ENCODE measurements at regions not wholly inside any gene's neighbourhood (a gene's known extent, or its start where the extent isn't known, plus 50 kb on each side); places are given as distances from the start of the nearest gene placed in this dataset.

DNA sequence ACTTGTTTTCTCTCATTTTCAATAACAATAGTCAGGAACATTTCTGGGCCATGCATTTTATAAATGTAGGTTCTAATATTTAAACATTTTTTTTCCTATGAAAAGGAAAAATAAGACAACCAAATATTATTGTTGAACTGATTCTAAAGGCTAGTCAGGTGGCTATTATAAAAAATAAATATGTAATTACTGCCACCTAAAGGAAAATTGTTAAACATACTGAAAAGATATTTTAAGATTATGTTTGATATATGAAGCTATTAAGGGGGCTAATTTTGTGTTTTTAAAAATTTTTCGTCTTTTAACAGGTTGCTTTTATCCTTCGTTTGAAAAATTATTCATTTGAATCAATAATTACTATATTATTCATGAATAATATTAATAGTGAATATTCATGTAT is 62.2 kb upstream of the FDX1 start:
- Mint-ChIP-seq H3K4me3 (no peak overlapping the region), H3K36me3 (ENCODE audit: low read depth) (no peaks in the 10 kb centered on the region), H3K4me1 (peaks cover 12% of the 10 kb centered on the region), H3K9me3 (no peaks in the 10 kb centered on the region), H3K27me3 (ENCODE audit: insufficient read depth, low read depth, poor library complexity) (peaks cover 2% of the 10 kb centered on the region), H3K27ac (no peak overlapping the region)
- Histone ChIP-seq H3K27me3 (ENCODE audit: insufficient read depth) (no peaks in the 10 kb centered on the region), H3K27ac (ENCODE audit: low read depth) (no peak overlapping the region), H3K4me2 (no peak overlapping the region), H3K36me3 (ENCODE audit: insufficient read depth) (no peaks in the 10 kb centered on the region), H2AFZ (no peak overlapping the region), H3F3A (replicated peaks; ENCODE audit: low read depth) (no peaks in the 10 kb centered on the region), H3K4me3 (no peak overlapping the region), H4K20me1 (replicated peaks; ENCODE audit: insufficient read depth) (no peaks in the 10 kb centered on the region), H3K9me2 (ENCODE audit: insufficient read depth) (no peaks in the 10 kb centered on the region), H3K4me1 (ENCODE audit: insufficient read depth) (peaks cover 12% of the 10 kb centered on the region), H3K79me2 (replicated peaks; ENCODE audit: insufficient read depth) (no peaks in the 10 kb centered on the region)
- no peak for TF ChIP-seq ZNF114 (CRISPR knock-in tag; IDR thresholded peaks at IDR 0.05)
- no peak for TF ChIP-seq JUNB (IDR thresholded peaks at IDR 0.05; ENCODE audit: unreplicated experiment)
- TF ChIP-seq POLR2AphosphoS5 (IDR thresholded peaks at IDR 0.05; ENCODE audit: low read depth), result no peak
- TF ChIP-seq STAT1 (IDR thresholded peaks at IDR 0.05; ENCODE audit: unreplicated experiment), result no peak
- no peak for TF ChIP-seq ZNF331 (CRISPR knock-in tag; IDR thresholded peaks at IDR 0.05; ENCODE audit: low read depth)
- TF ChIP-seq, protein P1, sequence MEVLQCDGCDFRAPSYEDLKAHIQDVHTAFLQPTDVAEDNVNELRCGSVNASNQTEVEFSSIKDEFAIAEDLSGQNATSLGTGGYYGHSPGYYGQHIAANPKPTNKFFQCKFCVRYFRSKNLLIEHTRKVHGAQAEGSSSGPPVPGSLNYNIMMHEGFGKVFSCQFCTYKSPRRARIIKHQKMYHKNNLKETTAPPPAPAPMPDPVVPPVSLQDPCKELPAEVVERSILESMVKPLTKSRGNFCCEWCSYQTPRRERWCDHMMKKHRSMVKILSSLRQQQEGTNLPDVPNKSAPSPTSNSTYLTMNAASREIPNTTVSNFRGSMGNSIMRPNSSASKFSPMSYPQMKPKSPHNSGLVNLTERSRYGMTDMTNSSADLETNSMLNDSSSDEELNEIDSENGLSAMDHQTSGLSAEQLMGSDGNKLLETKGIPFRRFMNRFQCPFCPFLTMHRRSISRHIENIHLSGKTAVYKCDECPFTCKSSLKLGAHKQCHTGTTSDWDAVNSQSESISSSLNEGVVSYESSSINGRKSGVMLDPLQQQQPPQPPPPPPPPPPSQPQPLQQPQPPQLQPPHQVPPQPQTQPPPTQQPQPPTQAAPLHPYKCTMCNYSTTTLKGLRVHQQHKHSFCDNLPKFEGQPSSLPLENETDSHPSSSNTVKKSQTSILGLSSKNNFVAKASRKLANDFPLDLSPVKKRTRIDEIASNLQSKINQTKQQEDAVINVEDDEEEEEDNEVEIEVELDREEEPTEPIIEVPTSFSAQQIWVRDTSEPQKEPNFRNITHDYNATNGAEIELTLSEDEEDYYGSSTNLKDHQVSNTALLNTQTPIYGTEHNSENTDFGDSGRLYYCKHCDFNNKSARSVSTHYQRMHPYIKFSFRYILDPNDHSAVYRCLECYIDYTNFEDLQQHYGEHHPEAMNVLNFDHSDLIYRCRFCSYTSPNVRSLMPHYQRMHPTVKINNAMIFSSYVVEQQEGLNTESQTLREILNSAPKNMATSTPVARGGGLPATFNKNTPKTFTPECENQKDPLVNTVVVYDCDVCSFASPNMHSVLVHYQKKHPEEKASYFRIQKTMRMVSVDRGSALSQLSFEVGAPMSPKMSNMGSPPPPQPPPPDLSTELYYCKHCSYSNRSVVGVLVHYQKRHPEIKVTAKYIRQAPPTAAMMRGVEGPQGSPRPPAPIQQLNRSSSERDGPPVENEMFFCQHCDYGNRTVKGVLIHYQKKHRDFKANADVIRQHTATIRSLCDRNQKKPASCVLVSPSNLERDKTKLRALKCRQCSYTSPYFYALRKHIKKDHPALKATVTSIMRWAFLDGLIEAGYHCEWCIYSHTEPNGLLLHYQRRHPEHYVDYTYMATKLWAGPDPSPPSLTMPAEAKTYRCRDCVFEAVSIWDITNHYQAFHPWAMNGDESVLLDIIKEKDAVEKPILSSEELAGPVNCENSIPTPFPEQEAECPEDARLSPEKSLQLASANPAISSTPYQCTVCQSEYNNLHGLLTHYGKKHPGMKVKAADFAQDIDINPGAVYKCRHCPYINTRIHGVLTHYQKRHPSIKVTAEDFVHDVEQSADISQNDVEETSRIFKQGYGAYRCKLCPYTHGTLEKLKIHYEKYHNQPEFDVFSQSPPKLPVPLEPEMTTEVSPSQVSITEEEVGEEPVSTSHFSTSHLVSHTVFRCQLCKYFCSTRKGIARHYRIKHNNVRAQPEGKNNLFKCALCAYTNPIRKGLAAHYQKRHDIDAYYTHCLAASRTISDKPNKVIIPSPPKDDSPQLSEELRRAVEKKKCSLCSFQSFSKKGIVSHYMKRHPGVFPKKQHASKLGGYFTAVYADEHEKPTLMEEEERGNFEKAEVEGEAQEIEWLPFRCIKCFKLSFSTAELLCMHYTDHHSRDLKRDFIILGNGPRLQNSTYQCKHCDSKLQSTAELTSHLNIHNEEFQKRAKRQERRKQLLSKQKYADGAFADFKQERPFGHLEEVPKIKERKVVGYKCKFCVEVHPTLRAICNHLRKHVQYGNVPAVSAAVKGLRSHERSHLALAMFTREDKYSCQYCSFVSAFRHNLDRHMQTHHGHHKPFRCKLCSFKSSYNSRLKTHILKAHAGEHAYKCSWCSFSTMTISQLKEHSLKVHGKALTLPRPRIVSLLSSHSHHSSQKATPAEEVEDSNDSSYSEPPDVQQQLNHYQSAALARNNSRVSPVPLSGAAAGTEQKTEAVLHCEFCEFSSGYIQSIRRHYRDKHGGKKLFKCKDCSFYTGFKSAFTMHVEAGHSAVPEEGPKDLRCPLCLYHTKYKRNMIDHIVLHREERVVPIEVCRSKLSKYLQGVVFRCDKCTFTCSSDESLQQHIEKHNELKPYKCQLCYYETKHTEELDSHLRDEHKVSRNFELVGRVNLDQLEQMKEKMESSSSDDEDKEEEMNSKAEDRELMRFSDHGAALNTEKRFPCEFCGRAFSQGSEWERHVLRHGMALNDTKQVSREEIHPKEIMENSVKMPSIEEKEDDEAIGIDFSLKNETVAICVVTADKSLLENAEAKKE (CRISPR knock-in tag; IDR thresholded peaks at IDR 0.05), result no peak
- TF ChIP-seq CREB1 (CRISPR knock-in tag; IDR thresholded peaks at IDR 0.05; ENCODE audit: low read depth), result no peak
- no peak for TF ChIP-seq NANOG (IDR thresholded peaks at IDR 0.05; ENCODE audit: borderline replicate concordance)
- no peak for TF ChIP-seq EZH2 (IDR thresholded peaks at IDR 0.05; ENCODE audit: low read depth, unreplicated experiment)
- TF ChIP-seq, protein P2, sequence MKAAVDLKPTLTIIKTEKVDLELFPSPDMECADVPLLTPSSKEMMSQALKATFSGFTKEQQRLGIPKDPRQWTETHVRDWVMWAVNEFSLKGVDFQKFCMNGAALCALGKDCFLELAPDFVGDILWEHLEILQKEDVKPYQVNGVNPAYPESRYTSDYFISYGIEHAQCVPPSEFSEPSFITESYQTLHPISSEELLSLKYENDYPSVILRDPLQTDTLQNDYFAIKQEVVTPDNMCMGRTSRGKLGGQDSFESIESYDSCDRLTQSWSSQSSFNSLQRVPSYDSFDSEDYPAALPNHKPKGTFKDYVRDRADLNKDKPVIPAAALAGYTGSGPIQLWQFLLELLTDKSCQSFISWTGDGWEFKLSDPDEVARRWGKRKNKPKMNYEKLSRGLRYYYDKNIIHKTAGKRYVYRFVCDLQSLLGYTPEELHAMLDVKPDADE (IDR thresholded peaks at IDR 0.05), result no peak
- ATAC-seq (no peak), DNase-seq (ENCODE audit: low spot score) (no peak)
